Liver (tissue), 8 donors: ENCODE measurements at regions not wholly inside any gene's neighbourhood (a gene's known extent, or its start where the extent isn't known, plus 50 kb on each side); places are given as distances from the start of the nearest gene placed in this dataset.
A peak's percentile ranks its signal among the peaks of the same experiment; 100 is the strongest.

Experiments used
- DNase-seq: peaks from one replicate; pipeline ENCODE4 v3.0.0-alpha.2; 2017; ENCODE audit warnings: low spot score
- H3K27ac ChIP-seq, 2 donors: one replicate each; pipeline ENCODE4 v1.7.0; 2013; ENCODE audit warnings: inconsistent platforms in 2 of 2, low read length in 2 of 2, control low read depth in 1 of 2, low read depth in 1 of 2, mild to moderate bottlenecking in 1 of 2
- H3K27me3 ChIP-seq, 4 donors: one replicate each; pipeline versions ENCODE4 v1.6.1 to v1.7.0; 2013; ENCODE audit warnings: low read length in 3 of 4, inconsistent platforms in 1 of 4, mild to moderate bottlenecking in 1 of 4, moderate library complexity in 1 of 4; ENCODE audit not compliant: control insufficient read depth in 4 of 4, insufficient read depth in 4 of 4
- H3K36me3 ChIP-seq, 4 donors: one replicate each; pipeline versions ENCODE4 v1.6.1 to v1.7.0; 2013; ENCODE audit warnings: low read length in 3 of 4, mild to moderate bottlenecking in 3 of 4, low read depth in 1 of 4, moderate library complexity in 1 of 4; ENCODE audit not compliant: control insufficient read depth in 4 of 4, insufficient read depth in 3 of 4
- H3K4me1 ChIP-seq, 4 donors: one replicate each; pipeline versions ENCODE4 v1.6.1 to v1.7.0; 2013; ENCODE audit warnings: low read length in 3 of 4, mild to moderate bottlenecking in 3 of 4, moderate library complexity in 1 of 4; ENCODE audit not compliant: control insufficient read depth in 4 of 4, insufficient read depth in 4 of 4
- H3K4me3 ChIP-seq, 3 donors: one replicate each; pipeline versions ENCODE4 v1.6.1 to v1.7.0; 2013; ENCODE audit warnings: low read length in 3 of 3, control low read depth in 1 of 3, low read depth in 1 of 3, mild to moderate bottlenecking in 1 of 3
- H3K9ac ChIP-seq, 2 donors: one replicate each; pipeline ENCODE4 v1.7.0; 2013; ENCODE audit warnings: low read length in 2 of 2, mild to moderate bottlenecking in 2 of 2, moderate library complexity in 2 of 2, control low read depth in 1 of 2, low read depth in 1 of 2
- H3K9me3 ChIP-seq, 4 donors: one replicate each; pipeline versions ENCODE4 v1.6.1 to v1.7.0; 2013; ENCODE audit warnings: low read length in 3 of 4; ENCODE audit not compliant: control insufficient read depth in 4 of 4
- ATF3 ChIP-seq: IDR thresholded peaks from 2 replicates; pipeline ENCODE4 v1.6.1; 2016; ENCODE audit warnings: antibody characterized with exemption
- CTCF ChIP-seq: fragments of 150-350 bp; IDR thresholded peaks from 2 replicates; pipeline ENCODE4 v1.5.1; 2017; ENCODE audit warnings: improper control_type of control experiment, low read depth, low read length; ENCODE audit not compliant: missing input control
- EGR1 ChIP-seq, 2 donors: IDR thresholded peaks; 2 replicates each; pipeline ENCODE4 v1.6.1; 2016 to 2018; ENCODE audit warnings: antibody characterized with exemption in 2 of 2, low read depth in 2 of 2
- FOXA1 ChIP-seq: IDR thresholded peaks from 2 replicates; pipeline ENCODE4 v1.6.1; 2016; ENCODE audit warnings: antibody characterized with exemption
- FOXA2 ChIP-seq: IDR thresholded peaks from 2 replicates; pipeline ENCODE4 v1.6.1; 2016; ENCODE audit warnings: antibody characterized with exemption
- GABPA ChIP-seq, 2 donors: IDR thresholded peaks in 1 of 2; conservative IDR thresholded peaks in 1 of 2; 2 replicates each; pipeline ENCODE4 v1.6.1; 2016; ENCODE audit warnings: antibody characterized with exemption in 2 of 2, mild to moderate bottlenecking in 1 of 2, moderate library complexity in 1 of 2
- HNF4A ChIP-seq, 2 donors: conservative IDR thresholded peaks; 2 replicates each; pipeline ENCODE4 v1.6.1; 2016; ENCODE audit warnings: antibody characterized with exemption in 2 of 2, mild to moderate bottlenecking in 2 of 2
- HNF4G ChIP-seq: IDR thresholded peaks from 2 replicates; pipeline ENCODE4 v1.6.1; 2016; ENCODE audit warnings: antibody characterized with exemption
- JUND ChIP-seq, 2 donors: IDR thresholded peaks; 2 replicates each; pipeline ENCODE4 v1.6.1; 2016; ENCODE audit warnings: antibody characterized with exemption in 2 of 2
- NR2F2 ChIP-seq: IDR thresholded peaks from 2 replicates; pipeline ENCODE4 v1.6.1; 2016; ENCODE audit warnings: antibody characterized with exemption
- RAD21 ChIP-seq, 2 donors: IDR thresholded peaks; 2 replicates each; pipeline ENCODE4 v1.6.1; 2016; ENCODE audit warnings: antibody characterized with exemption in 2 of 2, mild to moderate bottlenecking in 2 of 2
- REST ChIP-seq: IDR thresholded peaks from 2 replicates; pipeline ENCODE4 v1.6.1; 2016; ENCODE audit warnings: antibody characterized with exemption, mild to moderate bottlenecking
- RXRA ChIP-seq, 2 donors: IDR thresholded peaks; 2 replicates each; pipeline ENCODE4 v1.6.1; 2017 to 2018; ENCODE audit warnings: antibody characterized with exemption in 2 of 2, mild to moderate bottlenecking in 1 of 2
- SP1 ChIP-seq: IDR thresholded peaks from 2 replicates; pipeline ENCODE4 v1.6.1; 2018; ENCODE audit warnings: antibody characterized with exemption, mild to moderate bottlenecking
- TAF1 ChIP-seq: conservative IDR thresholded peaks from 2 replicates; pipeline ENCODE4 v1.6.1; 2016; ENCODE audit warnings: antibody characterized with exemption, mild to moderate bottlenecking
- YY1 ChIP-seq: IDR thresholded peaks from 2 replicates; pipeline ENCODE4 v1.6.1; 2016; ENCODE audit warnings: antibody characterized with exemption, mild to moderate bottlenecking
- whole genome bisulfite sequencing: extraction: QIAGEN DNeasy Blood & Tissue Kit; methylation state at CpG from one replicate; pipeline ENCODE4 v1.1.7; 2013; 5-methylcytosine and 5-hydroxymethylcytosine counted together
- TF ChIP-seq, protein P1 (sequence below): IDR thresholded peaks from 2 replicates; pipeline ENCODE4 v1.6.1; 2016; ENCODE audit warnings: antibody characterized with exemption
- TF ChIP-seq, protein P2 (sequence below): IDR thresholded peaks from 2 replicates; pipeline ENCODE4 v1.6.1; 2016; ENCODE audit warnings: antibody characterized with exemption
- donor health status: healthy.
- donor health status: healthy.
- donor health status: healthy.
- donor health status: healthy.
- donor health status: healthy.

DNA sequence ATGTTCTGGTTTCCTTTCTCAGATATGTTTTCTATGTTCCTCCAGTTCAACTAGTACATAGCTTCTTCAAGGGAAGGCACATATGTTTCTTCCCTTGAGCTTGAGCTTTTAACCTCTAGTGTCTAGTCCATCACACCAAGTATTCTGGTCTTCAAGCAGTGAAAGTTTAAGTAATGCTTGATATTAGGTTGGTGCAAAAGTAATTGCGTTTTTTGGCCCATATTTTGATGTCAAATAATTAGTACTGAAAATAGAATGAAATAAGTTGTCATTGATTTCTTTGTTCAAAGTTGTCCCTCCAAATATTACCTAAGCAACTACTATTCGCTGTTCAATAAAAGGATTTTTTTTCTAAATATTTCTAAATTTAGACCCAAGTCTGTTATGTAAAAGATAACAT is 146.7 kb upstream of the TSC22D2 start:
- Histone ChIP-seq H3K27ac (no peak overlapping the region), H3K27me3 (no peaks in the 10 kb centered on the region), H3K9ac (no peak overlapping the region), H3K4me3 (no peak overlapping the region), H3K9me3 (no peaks in the 10 kb centered on the region), H3K4me1 (peaks cover 0 to 12% (median 3%) of the 10 kb centered on the region in 4 donors), H3K36me3 (no peaks in the 10 kb centered on the region)
- WGBS: 60% methylated on average over 2 of the region's 2 CpGs
- no peak for TF ChIP-seq RAD21 (IDR thresholded peaks at IDR 0.05)
- DNase-seq: no peak

GRCh38 chr3:150260398-150260710 is 147.7 kb upstream of the TSC22D2 start:
- DNase-seq: no peak
- peaks cover 0 to 19% (median 7%) of the 10 kb centered on the region in 4 donors for H3K4me1 ChIP-seq
- H3K4me3 ChIP-seq: no peak overlapping the region
- H3K27me3 ChIP-seq: no peaks in the 10 kb centered on the region
- 88% methylated on average over 3 of the region's 3 CpGs for WGBS
- H3K9ac ChIP-seq: no peak overlapping the region
- H3K36me3 ChIP-seq: no peaks in the 10 kb centered on the region
- peak overlapping the region in 1 of 2 donors; percentile 78 for H3K27ac ChIP-seq
- no peak for TF ChIP-seq HNF4A (conservative IDR thresholded peaks at IDR 0.05)
- no peak for TF ChIP-seq RAD21 (IDR thresholded peaks at IDR 0.05)
- TF ChIP-seq HNF4G: no peak
- no peaks in the 10 kb centered on the region for H3K9me3 ChIP-seq

DNA sequence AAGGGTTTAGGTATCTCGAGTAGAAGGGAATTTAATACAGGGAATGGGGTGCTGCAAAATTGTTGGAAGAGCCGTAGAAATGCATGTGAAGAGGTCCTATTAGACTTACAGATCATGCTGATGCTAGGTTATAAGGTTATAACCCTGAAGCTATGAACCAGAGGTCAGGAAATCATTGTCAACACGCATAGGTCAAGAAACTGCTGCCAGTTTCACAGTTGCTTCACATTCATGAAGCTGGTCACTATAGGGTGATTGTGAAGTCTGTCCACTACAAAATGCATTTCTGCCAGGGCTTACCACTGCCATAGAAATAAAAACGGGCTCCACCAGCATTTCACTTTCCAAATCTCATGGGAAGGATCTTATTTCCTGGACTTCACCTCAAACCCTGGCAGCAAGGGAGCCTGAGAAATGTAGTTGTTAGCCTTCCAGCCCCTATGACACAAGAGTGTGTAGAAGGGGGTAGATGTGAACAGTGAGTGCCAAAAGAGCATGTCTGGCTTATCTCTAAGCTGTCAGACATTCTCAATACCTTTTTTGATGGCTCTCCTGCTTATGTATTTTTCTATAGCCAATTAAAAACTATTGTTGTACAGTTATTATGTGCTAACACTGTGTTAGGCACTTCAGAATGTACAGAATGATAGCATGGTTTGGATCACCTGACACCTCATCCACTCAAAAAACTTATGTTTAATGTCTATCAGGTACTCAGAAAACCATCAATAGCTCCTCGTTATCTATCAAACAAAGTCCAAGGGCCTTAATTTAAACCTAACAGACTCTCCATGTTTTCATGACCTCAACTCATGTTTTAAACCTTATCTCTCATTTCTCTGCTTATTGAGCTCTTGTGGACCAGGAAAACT is 148.3 kb upstream of the TSC22D2 start:
- peak overlapping the region; percentile 62 to 78 for H3K27ac ChIP-seq
- WGBS: 43% methylated on average over 5 of the region's 5 CpGs
- no peaks in the 10 kb centered on the region for H3K27me3 ChIP-seq
- no peaks in the 10 kb centered on the region for H3K36me3 ChIP-seq
- peak; percentile 63 for TF ChIP-seq JUND (IDR thresholded peaks at IDR 0.05)
- peak in 1 of 2 donors; percentile 22 for TF ChIP-seq GABPA (IDR thresholded peaks at IDR 0.05 in 1 of 2, conservative IDR thresholded peaks at IDR 0.05 in 1 of 2)
- TF ChIP-seq EGR1 (IDR thresholded peaks at IDR 0.05; ENCODE audit: low read depth in 2 of 2): no peak
- TF ChIP-seq ATF3: peak; percentile 46
- TF ChIP-seq FOXA1: peak; percentile 82
- TF ChIP-seq, protein P1, sequence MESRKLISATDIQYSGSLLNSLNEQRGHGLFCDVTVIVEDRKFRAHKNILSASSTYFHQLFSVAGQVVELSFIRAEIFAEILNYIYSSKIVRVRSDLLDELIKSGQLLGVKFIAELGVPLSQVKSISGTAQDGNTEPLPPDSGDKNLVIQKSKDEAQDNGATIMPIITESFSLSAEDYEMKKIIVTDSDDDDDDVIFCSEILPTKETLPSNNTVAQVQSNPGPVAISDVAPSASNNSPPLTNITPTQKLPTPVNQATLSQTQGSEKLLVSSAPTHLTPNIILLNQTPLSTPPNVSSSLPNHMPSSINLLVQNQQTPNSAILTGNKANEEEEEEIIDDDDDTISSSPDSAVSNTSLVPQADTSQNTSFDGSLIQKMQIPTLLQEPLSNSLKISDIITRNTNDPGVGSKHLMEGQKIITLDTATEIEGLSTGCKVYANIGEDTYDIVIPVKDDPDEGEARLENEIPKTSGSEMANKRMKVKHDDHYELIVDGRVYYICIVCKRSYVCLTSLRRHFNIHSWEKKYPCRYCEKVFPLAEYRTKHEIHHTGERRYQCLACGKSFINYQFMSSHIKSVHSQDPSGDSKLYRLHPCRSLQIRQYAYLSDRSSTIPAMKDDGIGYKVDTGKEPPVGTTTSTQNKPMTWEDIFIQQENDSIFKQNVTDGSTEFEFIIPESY: peak; percentile 74
- peak; percentile 92 to 97 for TF ChIP-seq HNF4A (conservative IDR thresholded peaks at IDR 0.05)
- TF ChIP-seq RXRA (IDR thresholded peaks at IDR 0.05): peak; percentile 99
- peak; percentile 47 for TF ChIP-seq YY1
- no peak for TF ChIP-seq TAF1
- peak; percentile 50 for TF ChIP-seq HNF4G
- TF ChIP-seq CTCF: no peak
- TF ChIP-seq FOXA2: peak; percentile 90
- TF ChIP-seq SP1: peak; percentile 84
- TF ChIP-seq REST: no peak
- TF ChIP-seq RAD21 (IDR thresholded peaks at IDR 0.05): peak in 1 of 2 donors; percentile 22
- peak; percentile 97 for TF ChIP-seq NR2F2
- TF ChIP-seq, protein P2, sequence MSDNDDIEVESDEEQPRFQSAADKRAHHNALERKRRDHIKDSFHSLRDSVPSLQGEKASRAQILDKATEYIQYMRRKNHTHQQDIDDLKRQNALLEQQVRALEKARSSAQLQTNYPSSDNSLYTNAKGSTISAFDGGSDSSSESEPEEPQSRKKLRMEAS: peak; percentile 65
- peak overlapping the region in 1 of 2 donors; percentile 1 for H3K9ac ChIP-seq
- H3K9me3 ChIP-seq: no peaks in the 10 kb centered on the region
- no peak overlapping the region for H3K4me3 ChIP-seq
- peaks cover 3 to 24% (median 10%) of the 10 kb centered on the region in 4 donors for H3K4me1 ChIP-seq
- no peak for DNase-seq
